ENCODE measurements at regions not wholly inside any gene's neighbourhood (a gene's known extent, or its start where the extent isn't known, plus 50 kb on each side); places are given as distances from the start of the nearest gene placed in this dataset.

- no peak for TF ChIP-seq EZH2phosphoT487 (IDR thresholded peaks at IDR 0.05)
- no peak for TF ChIP-seq EZH2 (IDR thresholded peaks at IDR 0.05)
- TF ChIP-seq CTCF (IDR thresholded peaks at IDR 0.05), result no peak
- Histone ChIP-seq H3K27me3 (no peaks in the 10 kb centered on the region), H3K36me3 (no peaks in the 10 kb centered on the region), H3K4me1 (peaks cover 35% of the 10 kb centered on the region), H3K4me3 (no peak overlapping the region), H3F3A (ENCODE audit: low read depth) (peaks cover 26% of the 10 kb centered on the region), H2AFZ (replicated peaks) (no peak overlapping the region), H3K27ac (no peak overlapping the region), H3K4me2 (no peak overlapping the region), H3K9me3 (ENCODE audit: low read depth) (no peaks in the 10 kb centered on the region), H3K79me2 (ENCODE audit: low read depth) (no peaks in the 10 kb centered on the region), H4K20me1 (ENCODE audit: low read depth) (no peaks in the 10 kb centered on the region), H3K9ac (no peak overlapping the region)
- Mint-ChIP-seq H3K27ac (no peak overlapping the region), H3K4me1 (peaks cover 39% of the 10 kb centered on the region), H3K27me3 (ENCODE audit: insufficient read depth, low read depth) (no peaks in the 10 kb centered on the region), H3K9me3 (peaks cover 3% of the 10 kb centered on the region), H3K36me3 (peaks cover under 1% of the 10 kb centered on the region), H3K4me3 (no peak overlapping the region)
- DNase-seq (ENCODE audit: low spot score), result no peak
Measured at GRCh38 chr15:47857776-47858167, 140.5 kb downstream of the SEMA6D start.

- peak overlapping the region; percentile 78 for H3K4me2 ChIP-seq
- H3K36me3 ChIP-seq, result no peaks in the 10 kb centered on the region
- H2AFZ ChIP-seq (replicated peaks), result no peak overlapping the region
- H3K27me3 Mint-ChIP-seq (ENCODE audit: insufficient read depth, low read depth), result no peaks in the 10 kb centered on the region
- H3K9ac ChIP-seq, result no peak overlapping the region
- H3K27ac Mint-ChIP-seq, result peak overlapping the region; percentile 84
- H3K9me3 ChIP-seq (ENCODE audit: low read depth), result no peaks in the 10 kb centered on the region
- H3K4me1 Mint-ChIP-seq, result peaks cover 40% of the 10 kb centered on the region
- H3F3A ChIP-seq (ENCODE audit: low read depth), result peaks cover 27% of the 10 kb centered on the region
- H3K79me2 ChIP-seq (ENCODE audit: low read depth), result no peaks in the 10 kb centered on the region
- peaks cover 39% of the 10 kb centered on the region for H3K4me1 ChIP-seq
- peak overlapping the region; percentile 70 for H3K4me3 Mint-ChIP-seq
- H4K20me1 ChIP-seq (ENCODE audit: low read depth), result no peaks in the 10 kb centered on the region
- peak overlapping the region; percentile 29 for H3K4me3 ChIP-seq
- TF ChIP-seq EZH2phosphoT487 (IDR thresholded peaks at IDR 0.05), result peak; percentile 60
- no peak for TF ChIP-seq EZH2 (IDR thresholded peaks at IDR 0.05)
- no peaks in the 10 kb centered on the region for H3K27me3 ChIP-seq
- peak overlapping the region; percentile 79 for H3K27ac ChIP-seq
- H3K9me3 Mint-ChIP-seq, result peaks cover 19% of the 10 kb centered on the region
- H3K36me3 Mint-ChIP-seq, result peaks cover 2% of the 10 kb centered on the region
- peak; percentile 66 for DNase-seq (ENCODE audit: low spot score)
Measured at GRCh38 chr15:47861111-47861903, 144.0 kb downstream of the SEMA6D start.

GRCh38 chr15:47862402-47862801 is 145.1 kb downstream of the SEMA6D start:
- Mint-ChIP-seq H3K4me3 (no peak overlapping the region), H3K27ac (peak overlapping the region; percentile 94), H3K27me3 (ENCODE audit: insufficient read depth, low read depth) (no peaks in the 10 kb centered on the region), H3K9me3 (peaks cover 19% of the 10 kb centered on the region), H3K4me1 (peaks cover 40% of the 10 kb centered on the region), H3K36me3 (peaks cover 2% of the 10 kb centered on the region)
- no peaks in the 10 kb centered on the region for H3K36me3 ChIP-seq
- no peaks in the 10 kb centered on the region for H3K27me3 ChIP-seq
- H3F3A ChIP-seq (ENCODE audit: low read depth), result peaks cover 27% of the 10 kb centered on the region
- no peaks in the 10 kb centered on the region for H3K9me3 ChIP-seq (ENCODE audit: low read depth)
- H2AFZ ChIP-seq (replicated peaks), result no peak overlapping the region
- no peak for DNase-seq (ENCODE audit: low spot score)
- H3K79me2 ChIP-seq (ENCODE audit: low read depth), result no peaks in the 10 kb centered on the region
- peak overlapping the region; percentile 78 for H3K4me2 ChIP-seq
- no peak overlapping the region for H3K4me3 ChIP-seq
- no peaks in the 10 kb centered on the region for H4K20me1 ChIP-seq (ENCODE audit: low read depth)
- H3K9ac ChIP-seq, result no peak overlapping the region
- H3K4me1 ChIP-seq, result peaks cover 39% of the 10 kb centered on the region
- no peak overlapping the region for H3K27ac ChIP-seq
- TF ChIP-seq CTCF (IDR thresholded peaks at IDR 0.05) (no peak), EZH2phosphoT487 (IDR thresholded peaks at IDR 0.05) (no peak), EZH2 (IDR thresholded peaks at IDR 0.05) (no peak)

- Histone ChIP-seq H3K4me3 (no peak overlapping the region), H3K4me1 (peaks cover 17% of the 10 kb centered on the region), H3K9ac (no peak overlapping the region), H3K36me3 (peaks cover 4% of the 10 kb centered on the region), H3K9me3 (ENCODE audit: low read depth) (peaks cover 5% of the 10 kb centered on the region), H3K27ac (no peak overlapping the region), H4K20me1 (ENCODE audit: low read depth) (no peaks in the 10 kb centered on the region), H2AFZ (replicated peaks) (no peak overlapping the region), H3K4me2 (no peak overlapping the region), H3F3A (ENCODE audit: low read depth) (peaks cover 15% of the 10 kb centered on the region), H3K27me3 (no peaks in the 10 kb centered on the region), H3K79me2 (ENCODE audit: low read depth) (no peaks in the 10 kb centered on the region)
- TF ChIP-seq EZH2phosphoT487 (IDR thresholded peaks at IDR 0.05) (no peak), EZH2 (IDR thresholded peaks at IDR 0.05) (no peak), CTCF (IDR thresholded peaks at IDR 0.05) (no peak)
- peaks cover 30% of the 10 kb centered on the region for H3K9me3 Mint-ChIP-seq
- no peak overlapping the region for H3K27ac Mint-ChIP-seq
- H3K4me1 Mint-ChIP-seq, result peaks cover 16% of the 10 kb centered on the region
- H3K4me3 Mint-ChIP-seq, result no peak overlapping the region
- peaks cover 2% of the 10 kb centered on the region for H3K36me3 Mint-ChIP-seq
- no peak for DNase-seq (ENCODE audit: low spot score)
- no peaks in the 10 kb centered on the region for H3K27me3 Mint-ChIP-seq (ENCODE audit: insufficient read depth, low read depth)
Measured at GRCh38 chr15:47866446-47866845, 149.1 kb downstream of the SEMA6D start.
